Transverse colon (tissue), 4 donors: ENCODE measurements at regions not wholly inside any gene's neighbourhood (a gene's known extent, or its start where the extent isn't known, plus 50 kb on each side); places are given as distances from the start of the nearest gene placed in this dataset.

Experiments
- DNase-seq: peaks from one replicate; pipeline ENCODE4 v3.0.0-alpha.2; 2019
- H3K27ac ChIP-seq, 4 donors: fragments of 200-600 bp; sonication (generic); 2 replicates each; pipeline ENCODE4 v1.5.1; 2016 to 2018; ENCODE audit warnings: inconsistent platforms in 4 of 4
- H3K27me3 ChIP-seq: fragments of 200-600 bp; sonication (generic); 2 replicates; pipeline ENCODE4 v1.5.1; 2017; ENCODE audit warnings: inconsistent platforms
- H3K36me3 ChIP-seq, 4 donors: fragments of 200-600 bp; sonication (generic); 2 replicates each; pipeline ENCODE4 v1.5.1; 2017 to 2019; ENCODE audit warnings: inconsistent platforms in 4 of 4
- H3K4me1 ChIP-seq, 4 donors: fragments of 200-600 bp; sonication (generic); 2 replicates each; pipeline ENCODE4 v1.5.1; 2017 to 2020; ENCODE audit warnings: inconsistent platforms in 4 of 4
- H3K4me3 ChIP-seq, 4 donors: fragments of 200-600 bp; sonication (generic); 1 replicate in 1 of 4; 2 replicates in 3 of 4; pipeline versions ENCODE4 v1.5.1 to v1.6.1; 2017 to 2019; ENCODE audit warnings: inconsistent platforms in 4 of 4
- H3K9me3 ChIP-seq, 2 donors: fragments of 200-600 bp; sonication (generic); 2 replicates each; pipeline ENCODE4 v1.5.1; 2017 to 2019; ENCODE audit warnings: inconsistent platforms in 2 of 2
- CTCF ChIP-seq, 5 experiments: fragments of 200-600 bp in 3 of 5; fragments of 450-650 bp in 2 of 5; sonication (generic) in 3 of 5; IDR thresholded peaks; 1 replicate in 2 of 5; 2 replicates in 3 of 5; pipeline ENCODE4 v1.5.1; 2016 to 2017; ENCODE audit warnings: antibody characterized with exemption in 5 of 5, inconsistent platforms in 3 of 5, mild to moderate bottlenecking in 2 of 5, moderate library complexity in 1 of 5
- EP300 ChIP-seq: sonication (generic); formaldehyde crosslinking; IDR thresholded peaks from one replicate; pipeline ENCODE4 v1.6.1; 2017; ENCODE audit warnings: antibody characterized with exemption, low read depth
- POLR2A ChIP-seq: fragments of 450-650 bp; IDR thresholded peaks from one replicate; pipeline ENCODE4 v1.6.1; 2016; ENCODE audit warnings: antibody characterized with exemption, mild to moderate bottlenecking, moderate library complexity
- POLR2AphosphoS5 ChIP-seq, 3 donors: sonication (generic); formaldehyde crosslinking; IDR thresholded peaks; one replicate each; pipeline ENCODE4 v1.6.1; 2016; ENCODE audit warnings: antibody characterized with exemption in 3 of 3
- WGBS, 2 donors: methylation state at CpG; one replicate each; pipeline ENCODE4 v1.1.5; 2018; ENCODE audit warnings: low coverage in 1 of 2; 5-methylcytosine and 5-hydroxymethylcytosine counted together
- in situ Hi-C, 4 donors: fragments of 200-750 bp; cut with MboI; loops; one replicate each; pipeline versions ENCODE4 v1.15.0 to v1.15.1; 2017; ENCODE audit warnings: low sequenced_read_pairs in 3 of 4, low pct_ligation_motif_present in 1 of 4, low pct_unique_long_range_greater_than_20kb in 1 of 4
- intact Hi-C: fragments of 100-400 bp; cut with DNase I; formaldehyde crosslinking; loops from one replicate; pipeline ENCODE4 v1.15.1; 2023; ENCODE audit warnings: low total_unique reads

GRCh38 chr2:74739129-74739528 is 85.1 kb downstream of the SEMA4F start:
- no peak for DNase-seq
- H3K4me3 ChIP-seq, result no peak overlapping the region
- H3K27me3 ChIP-seq, result no peaks in the 10 kb centered on the region
- intact Hi-C loops, result no loop called here
- in situ Hi-C loops, result no loop called here
- no peak overlapping the region for H3K27ac ChIP-seq
- peaks cover 4 to 21% (median 9%) of the 10 kb centered on the region in 4 donors for H3K4me1 ChIP-seq
- H3K9me3 ChIP-seq, result peaks cover 6 to 8% of the 10 kb centered on the region in 2 donors
- no peaks in the 10 kb centered on the region for H3K36me3 ChIP-seq
- no peak for TF ChIP-seq EP300
- TF ChIP-seq POLR2A, result no peak
- no peak for TF ChIP-seq CTCF (IDR thresholded peaks at IDR 0.05)
- TF ChIP-seq POLR2AphosphoS5 (IDR thresholded peaks at IDR 0.05), result no peak

- peaks cover 4 to 20% (median 9%) of the 10 kb centered on the region in 4 donors for H3K4me1 ChIP-seq
- intact Hi-C loops, result no loop called here
- TF ChIP-seq POLR2A (no peak), EP300 (no peak)
- in situ Hi-C loops, result no loop called here
- H3K4me3 ChIP-seq, result no peak overlapping the region
- DNase-seq, result no peak
- no peaks in the 10 kb centered on the region for H3K27me3 ChIP-seq
- no peaks in the 10 kb centered on the region for H3K36me3 ChIP-seq
- WGBS, 2 donors, result 84% methylated on average over 4 of the region's 4 CpGs; no CpG with 5 or more reads in 1 of the 2 donors
- H3K9me3 ChIP-seq, result peaks cover 6 to 8% of the 10 kb centered on the region in 2 donors
- H3K27ac ChIP-seq, result no peak overlapping the region
These were observed 85.7 kb downstream of the SEMA4F start for GRCh38 chr2:74739733-74740241.

GRCh38 chr2:74740395-74740740 is 86.3 kb downstream of the SEMA4F start:
- Histone ChIP-seq H3K27me3 (no peaks in the 10 kb centered on the region), H3K36me3 (no peaks in the 10 kb centered on the region), H3K9me3 (peaks cover 6 to 8% of the 10 kb centered on the region in 2 donors), H3K4me3 (no peak overlapping the region), H3K27ac (peak overlapping the region in 3 of 4 donors; percentile 21 to 64 (median 55)), H3K4me1 (peaks cover 4 to 14% (median 9%) of the 10 kb centered on the region in 4 donors)
- whole genome bisulfite sequencing, 2 donors, result 36% methylated on average over 3 of the region's 3 CpGs; no CpG with 5 or more reads in 1 of the 2 donors
- DNase-seq, result no peak
- intact Hi-C loops (no loop called here), in situ Hi-C loops (no loop called here)
- TF ChIP-seq CTCF (IDR thresholded peaks at IDR 0.05) (no peak), POLR2A (no peak), EP300 (no peak), POLR2AphosphoS5 (IDR thresholded peaks at IDR 0.05) (no peak)

GRCh38 chr2:74740741-74741431 is 86.8 kb downstream of the SEMA4F start:
- no peak for TF ChIP-seq POLR2A
- TF ChIP-seq POLR2AphosphoS5 (IDR thresholded peaks at IDR 0.05), result peak in 2 of 3 donors; percentile 12 to 74
- no peak for TF ChIP-seq CTCF (IDR thresholded peaks at IDR 0.05)
- Histone ChIP-seq H3K27ac (peak overlapping the region; percentile 55 to 64 (median 58)), H3K9me3 (peaks cover 6 to 8% of the 10 kb centered on the region in 2 donors), H3K4me3 (no peak overlapping the region), H3K36me3 (no peaks in the 10 kb centered on the region), H3K4me1 (peaks cover 4 to 17% (median 12%) of the 10 kb centered on the region in 4 donors), H3K27me3 (no peaks in the 10 kb centered on the region)
- intact Hi-C loops (no loop called here), in situ Hi-C loops (no loop called here)
- 30 to 56% methylated on average over 3 to 13 of the region's 13 CpGs for WGBS, 2 donors
- DNase-seq, result peak; percentile 85
